H9 (cell line): ENCODE measurements at regions not wholly inside any gene's neighbourhood (a gene's known extent, or its start where the extent isn't known, plus 50 kb on each side); places are given as distances from the start of the nearest gene placed in this dataset.

Experiments
- DNase-seq: peaks from one replicate; pipeline ENCODE4 v3.0.0-alpha.2; 2017
- H2AFZ ChIP-seq: one replicate; pipeline ENCODE4 v1.6.1; 2013; ENCODE audit warnings: mild to moderate bottlenecking, low read length, control low read depth, moderate library complexity
- H2AK5ac ChIP-seq: 2 replicates; pipeline ENCODE4 v1.6.1; 2013; ENCODE audit warnings: low read length, control low read depth, mixed read lengths; ENCODE audit not compliant: insufficient read length
- H2BK120ac ChIP-seq: one replicate; pipeline ENCODE4 v1.6.1; 2013; ENCODE audit warnings: low read depth, mild to moderate bottlenecking, low read length, control low read depth, inconsistent platforms; ENCODE audit not compliant: poor library complexity, severe bottlenecking
- H2BK12ac ChIP-seq: 2 replicates; pipeline ENCODE4 v1.6.1; 2013; ENCODE audit warnings: low read length, control low read depth, mixed read lengths, low read depth; ENCODE audit not compliant: insufficient read length
- H2BK15ac ChIP-seq: 2 replicates; pipeline ENCODE4 v1.6.1; 2013; ENCODE audit warnings: low read depth, low read length, control low read depth
- H2BK20ac ChIP-seq: one replicate; pipeline ENCODE4 v1.6.1; 2013; ENCODE audit warnings: low read depth, mild to moderate bottlenecking, low read length, control low read depth, inconsistent platforms; ENCODE audit not compliant: poor library complexity, severe bottlenecking
- H2BK5ac ChIP-seq: 2 replicates; pipeline ENCODE4 v1.6.1; 2013; ENCODE audit warnings: low read length, control low read depth, mixed read lengths; ENCODE audit not compliant: insufficient read length
- H3K14ac ChIP-seq: 2 replicates; pipeline ENCODE4 v1.6.1; 2013; ENCODE audit warnings: low read length, control low read depth; ENCODE audit not compliant: insufficient read depth
- H3K18ac ChIP-seq: 2 replicates; pipeline ENCODE4 v1.6.1; 2013; ENCODE audit warnings: low read depth, mild to moderate bottlenecking, mixed read lengths, low read length, control low read depth; ENCODE audit not compliant: insufficient read length
- H3K23ac ChIP-seq: 2 replicates; pipeline ENCODE4 v1.6.1; 2013; ENCODE audit warnings: low read length, control low read depth, mixed read lengths, low read depth; ENCODE audit not compliant: insufficient read length
- H3K23me2 ChIP-seq: 2 replicates; pipeline ENCODE4 v1.6.1; 2013; ENCODE audit warnings: low read depth, mild to moderate bottlenecking, mixed read lengths, low read length, control low read depth; ENCODE audit not compliant: insufficient read length, poor library complexity, severe bottlenecking
- H3K27ac ChIP-seq: 2 replicates; pipeline ENCODE4 v1.5.1; 2013; ENCODE audit warnings: low read length, control low read depth, mixed read lengths, low read depth; ENCODE audit not compliant: insufficient read length
- H3K27me3 ChIP-seq: 2 replicates; pipeline ENCODE4 v1.6.1; 2013; ENCODE audit warnings: low read length, control low read depth, inconsistent platforms; ENCODE audit not compliant: insufficient read depth
- H3K4ac ChIP-seq: 2 replicates; pipeline ENCODE4 v1.6.1; 2013; ENCODE audit warnings: low read depth, mild to moderate bottlenecking, control low read depth, inconsistent platforms, low read length, moderate library complexity
- H3K4me1 ChIP-seq: 2 replicates; pipeline ENCODE4 v1.6.1; 2013; ENCODE audit warnings: low read length, control low read depth, inconsistent platforms; ENCODE audit not compliant: insufficient read depth
- H3K4me2 ChIP-seq: 2 replicates; pipeline ENCODE4 v1.6.1; 2013; ENCODE audit warnings: low read length, control low read depth, mixed read lengths; ENCODE audit not compliant: insufficient read length, insufficient read depth
- H3K56ac ChIP-seq: 2 replicates; pipeline ENCODE4 v1.6.1; 2013; ENCODE audit warnings: low read depth, mild to moderate bottlenecking, mixed read lengths, low read length, control low read depth; ENCODE audit not compliant: insufficient read length
- H3K79me1 ChIP-seq: 2 replicates; pipeline ENCODE4 v1.6.1; 2013; ENCODE audit warnings: low read depth, mild to moderate bottlenecking, moderate library complexity, low read length, control low read depth, inconsistent platforms; ENCODE audit not compliant: insufficient read depth, poor library complexity, severe bottlenecking
- H3K79me2 ChIP-seq: 2 replicates; pipeline ENCODE4 v1.6.1; 2013; ENCODE audit warnings: low read length, control low read depth, inconsistent platforms; ENCODE audit not compliant: insufficient read depth
- H3K9ac ChIP-seq: 2 replicates; pipeline ENCODE4 v1.6.1; 2013; ENCODE audit warnings: low read length, control low read depth, mixed read lengths; ENCODE audit not compliant: insufficient read length; ENCODE audit errors: extremely low read depth
- H3K9me3 ChIP-seq: one replicate; pipeline ENCODE4 v1.6.1; 2013; ENCODE audit warnings: low read depth, low read length, inconsistent platforms; ENCODE audit not compliant: control insufficient read depth
- H3T11ph ChIP-seq: one replicate; pipeline ENCODE4 v1.6.1; 2013; ENCODE audit warnings: mild to moderate bottlenecking, low read length, control low read depth, inconsistent platforms
- H4K20me1 ChIP-seq: one replicate; pipeline ENCODE4 v1.6.1; 2013; ENCODE audit not compliant: control insufficient read depth, insufficient read length, insufficient read depth
- H4K5ac ChIP-seq: 2 replicates; pipeline ENCODE4 v1.6.1; 2013; ENCODE audit warnings: low read depth, mild to moderate bottlenecking, mixed read lengths, low read length, control low read depth; ENCODE audit not compliant: insufficient read length
- H4K8ac ChIP-seq: replicated peaks from 2 replicates; pipeline ENCODE4 v1.6.1; 2013; ENCODE audit warnings: low read length, control low read depth, mixed read lengths, low read depth; ENCODE audit not compliant: insufficient read length
- H4K91ac ChIP-seq: 2 replicates; pipeline ENCODE4 v1.6.1; 2013; ENCODE audit warnings: low read depth, mild to moderate bottlenecking, moderate library complexity, mixed read lengths, low read length, control low read depth; ENCODE audit not compliant: insufficient read length
- H3K27ac Mint-ChIP-seq, 3 experiments: 2 replicates in 2 of 3; 3 replicates in 1 of 3; pipeline ENCODE4 v1.8.0; 2020 to 2021; ENCODE audit warnings: mixed read lengths in 3 of 3, mild to moderate bottlenecking in 1 of 3, moderate library complexity in 1 of 3
- H3K27me3 Mint-ChIP-seq: 2 replicates; pipeline ENCODE4 v1.8.0; 2021; ENCODE audit warnings: low read depth, mild to moderate bottlenecking, moderate library complexity, mixed read lengths
- H3K36me3 Mint-ChIP-seq, 3 experiments: 2 replicates in 2 of 3; 3 replicates in 1 of 3; pipeline ENCODE4 v1.8.0; 2020 to 2021; ENCODE audit warnings: low read depth in 3 of 3, mixed read lengths in 3 of 3; ENCODE audit not compliant: insufficient read depth in 1 of 3
- H3K4me1 Mint-ChIP-seq, 2 experiments: 2 replicates each; pipeline ENCODE4 v1.8.0; 2020; ENCODE audit warnings: mixed read lengths in 2 of 2
- H3K4me3 Mint-ChIP-seq, 2 experiments: 2 replicates in 1 of 2; 3 replicates in 1 of 2; pipeline ENCODE4 v1.8.0; 2020 to 2021; ENCODE audit warnings: mild to moderate bottlenecking in 2 of 2, mixed read lengths in 2 of 2, moderate library complexity in 1 of 2
- H3K9me3 Mint-ChIP-seq, 2 experiments: 2 replicates in 1 of 2; 3 replicates in 1 of 2; pipeline ENCODE4 v1.8.0; 2020; ENCODE audit warnings: mild to moderate bottlenecking in 2 of 2, mixed read lengths in 2 of 2, moderate library complexity in 1 of 2
- CTCF ChIP-seq: fragments of 200-600 bp; sonication (generic); conservative IDR thresholded peaks from 3 replicates; pipeline ENCODE4 v1.8.0; 2021; ENCODE audit warnings: antibody characterized with exemption, mild to moderate bottlenecking
- WGBS: extraction: QIAGEN DNeasy Blood & Tissue Kit; methylation state at CpG from one replicate; pipeline ENCODE4 v1.1.7; 2013; ENCODE audit warnings: missing lambda C conversion rate, low lambda C conversion rate, mixed read lengths; ENCODE audit not compliant: insufficient read length; ENCODE audit errors: extremely low coverage; 5-methylcytosine and 5-hydroxymethylcytosine counted together

- no peak overlapping the region; the same call in 1 of the 2 replicates for H3K14ac ChIP-seq
- no peak overlapping the region for H3K9ac ChIP-seq
- H4K91ac ChIP-seq = no peak overlapping the region
- 0 out of 2 replicates have a peak, but pooled peaks cover 2% of the 10 kb centered on the region for H3K27me3 ChIP-seq
- H4K20me1 ChIP-seq = no peaks in the 10 kb centered on the region
- no peaks in the 10 kb centered on the region for H3K79me2 ChIP-seq
- Mint-ChIP-seq H3K36me3 (peaks cover 0 to 4% (median 2%) of the 10 kb centered on the region in 3 experiments; a peak in 1 of 7 replicates), H3K27ac (no peak overlapping the region), H3K9me3 (no peaks in the 10 kb centered on the region; a peak in 1 of 5 replicates), H3K4me3 (no peak overlapping the region), H3K4me1 (peaks cover 46 to 63% of the 10 kb centered on the region in 2 experiments), H3K27me3 (peaks cover 3% of the 10 kb centered on the region)
- H3K18ac ChIP-seq = no peak overlapping the region
- H2AK5ac ChIP-seq = no peak overlapping the region
- no peak overlapping the region for H3K27ac ChIP-seq
- H2BK5ac ChIP-seq = no peak overlapping the region
- TF ChIP-seq CTCF = no peak
- no peaks in the 10 kb centered on the region for H3K79me1 ChIP-seq
- H3K9me3 ChIP-seq = no peaks in the 10 kb centered on the region
- H2BK15ac ChIP-seq = no peak overlapping the region
- no peak overlapping the region for H2BK12ac ChIP-seq
- peaks cover 2% of the 10 kb centered on the region; the same call in 1 of the 2 replicates for H3K4me1 ChIP-seq
- no peak overlapping the region for H3T11ph ChIP-seq
- no peaks in the 10 kb centered on the region for H3K23me2 ChIP-seq
- H2BK20ac ChIP-seq = no peak overlapping the region
- no peak overlapping the region for H3K23ac ChIP-seq
- H3K4me2 ChIP-seq = no peak overlapping the region
- no peak overlapping the region for H2BK120ac ChIP-seq
- H4K8ac ChIP-seq = no peak overlapping the region
- no peak for DNase-seq
- no peak overlapping the region for H4K5ac ChIP-seq
- H3K4ac ChIP-seq = no peak overlapping the region
- H3K56ac ChIP-seq = no peak overlapping the region
- H2AFZ ChIP-seq = no peak overlapping the region
- WGBS = no CpG with 5 or more reads among the region's 5 CpGs
These were observed 161.4 kb upstream of the CAMK1G start for GRCh38 chr1:209421978-209422680.
